H9 (cell line): ENCODE measurements at regions not wholly inside any gene's neighbourhood (a gene's known extent, or its start where the extent isn't known, plus 50 kb on each side); places are given as distances from the start of the nearest gene placed in this dataset.

Source experiments
- DNase-seq: peaks from one replicate; pipeline ENCODE4 v3.0.0-alpha.2; 2017
- H2AFZ ChIP-seq: one replicate; pipeline ENCODE4 v1.6.1; 2013; ENCODE audit warnings: mild to moderate bottlenecking, low read length, control low read depth, moderate library complexity
- H2AK5ac ChIP-seq: 2 replicates; pipeline ENCODE4 v1.6.1; 2013; ENCODE audit warnings: low read length, control low read depth, mixed read lengths; ENCODE audit not compliant: insufficient read length
- H2BK120ac ChIP-seq: one replicate; pipeline ENCODE4 v1.6.1; 2013; ENCODE audit warnings: low read depth, mild to moderate bottlenecking, low read length, control low read depth, inconsistent platforms; ENCODE audit not compliant: poor library complexity, severe bottlenecking
- H2BK12ac ChIP-seq: 2 replicates; pipeline ENCODE4 v1.6.1; 2013; ENCODE audit warnings: low read length, control low read depth, mixed read lengths, low read depth; ENCODE audit not compliant: insufficient read length
- H2BK15ac ChIP-seq: 2 replicates; pipeline ENCODE4 v1.6.1; 2013; ENCODE audit warnings: low read depth, low read length, control low read depth
- H2BK20ac ChIP-seq: one replicate; pipeline ENCODE4 v1.6.1; 2013; ENCODE audit warnings: low read depth, mild to moderate bottlenecking, low read length, control low read depth, inconsistent platforms; ENCODE audit not compliant: poor library complexity, severe bottlenecking
- H2BK5ac ChIP-seq: 2 replicates; pipeline ENCODE4 v1.6.1; 2013; ENCODE audit warnings: low read length, control low read depth, mixed read lengths; ENCODE audit not compliant: insufficient read length
- H3K14ac ChIP-seq: 2 replicates; pipeline ENCODE4 v1.6.1; 2013; ENCODE audit warnings: low read length, control low read depth; ENCODE audit not compliant: insufficient read depth
- H3K18ac ChIP-seq: 2 replicates; pipeline ENCODE4 v1.6.1; 2013; ENCODE audit warnings: low read depth, mild to moderate bottlenecking, mixed read lengths, low read length, control low read depth; ENCODE audit not compliant: insufficient read length
- H3K23ac ChIP-seq: 2 replicates; pipeline ENCODE4 v1.6.1; 2013; ENCODE audit warnings: low read length, control low read depth, mixed read lengths, low read depth; ENCODE audit not compliant: insufficient read length
- H3K23me2 ChIP-seq: 2 replicates; pipeline ENCODE4 v1.6.1; 2013; ENCODE audit warnings: low read depth, mild to moderate bottlenecking, mixed read lengths, low read length, control low read depth; ENCODE audit not compliant: insufficient read length, poor library complexity, severe bottlenecking
- H3K27ac ChIP-seq: 2 replicates; pipeline ENCODE4 v1.5.1; 2013; ENCODE audit warnings: low read length, control low read depth, mixed read lengths, low read depth; ENCODE audit not compliant: insufficient read length
- H3K27me3 ChIP-seq: 2 replicates; pipeline ENCODE4 v1.6.1; 2013; ENCODE audit warnings: low read length, control low read depth, inconsistent platforms; ENCODE audit not compliant: insufficient read depth
- H3K4ac ChIP-seq: 2 replicates; pipeline ENCODE4 v1.6.1; 2013; ENCODE audit warnings: low read depth, mild to moderate bottlenecking, control low read depth, inconsistent platforms, low read length, moderate library complexity
- H3K4me1 ChIP-seq: 2 replicates; pipeline ENCODE4 v1.6.1; 2013; ENCODE audit warnings: low read length, control low read depth, inconsistent platforms; ENCODE audit not compliant: insufficient read depth
- H3K4me2 ChIP-seq: 2 replicates; pipeline ENCODE4 v1.6.1; 2013; ENCODE audit warnings: low read length, control low read depth, mixed read lengths; ENCODE audit not compliant: insufficient read length, insufficient read depth
- H3K56ac ChIP-seq: 2 replicates; pipeline ENCODE4 v1.6.1; 2013; ENCODE audit warnings: low read depth, mild to moderate bottlenecking, mixed read lengths, low read length, control low read depth; ENCODE audit not compliant: insufficient read length
- H3K79me1 ChIP-seq: 2 replicates; pipeline ENCODE4 v1.6.1; 2013; ENCODE audit warnings: low read depth, mild to moderate bottlenecking, moderate library complexity, low read length, control low read depth, inconsistent platforms; ENCODE audit not compliant: insufficient read depth, poor library complexity, severe bottlenecking
- H3K79me2 ChIP-seq: 2 replicates; pipeline ENCODE4 v1.6.1; 2013; ENCODE audit warnings: low read length, control low read depth, inconsistent platforms; ENCODE audit not compliant: insufficient read depth
- H3K9ac ChIP-seq: 2 replicates; pipeline ENCODE4 v1.6.1; 2013; ENCODE audit warnings: low read length, control low read depth, mixed read lengths; ENCODE audit not compliant: insufficient read length; ENCODE audit errors: extremely low read depth
- H3K9me3 ChIP-seq: one replicate; pipeline ENCODE4 v1.6.1; 2013; ENCODE audit warnings: low read depth, low read length, inconsistent platforms; ENCODE audit not compliant: control insufficient read depth
- H3T11ph ChIP-seq: one replicate; pipeline ENCODE4 v1.6.1; 2013; ENCODE audit warnings: mild to moderate bottlenecking, low read length, control low read depth, inconsistent platforms
- H4K20me1 ChIP-seq: one replicate; pipeline ENCODE4 v1.6.1; 2013; ENCODE audit not compliant: control insufficient read depth, insufficient read length, insufficient read depth
- H4K5ac ChIP-seq: 2 replicates; pipeline ENCODE4 v1.6.1; 2013; ENCODE audit warnings: low read depth, mild to moderate bottlenecking, mixed read lengths, low read length, control low read depth; ENCODE audit not compliant: insufficient read length
- H4K8ac ChIP-seq: replicated peaks from 2 replicates; pipeline ENCODE4 v1.6.1; 2013; ENCODE audit warnings: low read length, control low read depth, mixed read lengths, low read depth; ENCODE audit not compliant: insufficient read length
- H4K91ac ChIP-seq: 2 replicates; pipeline ENCODE4 v1.6.1; 2013; ENCODE audit warnings: low read depth, mild to moderate bottlenecking, moderate library complexity, mixed read lengths, low read length, control low read depth; ENCODE audit not compliant: insufficient read length
- H3K27ac Mint-ChIP-seq, 3 experiments: 2 replicates in 2 of 3; 3 replicates in 1 of 3; pipeline ENCODE4 v1.8.0; 2020 to 2021; ENCODE audit warnings: mixed read lengths in 3 of 3, mild to moderate bottlenecking in 1 of 3, moderate library complexity in 1 of 3
- H3K27me3 Mint-ChIP-seq: 2 replicates; pipeline ENCODE4 v1.8.0; 2021; ENCODE audit warnings: low read depth, mild to moderate bottlenecking, moderate library complexity, mixed read lengths
- H3K36me3 Mint-ChIP-seq, 3 experiments: 2 replicates in 2 of 3; 3 replicates in 1 of 3; pipeline ENCODE4 v1.8.0; 2020 to 2021; ENCODE audit warnings: low read depth in 3 of 3, mixed read lengths in 3 of 3; ENCODE audit not compliant: insufficient read depth in 1 of 3
- H3K4me1 Mint-ChIP-seq, 2 experiments: 2 replicates each; pipeline ENCODE4 v1.8.0; 2020; ENCODE audit warnings: mixed read lengths in 2 of 2
- H3K4me3 Mint-ChIP-seq, 2 experiments: 2 replicates in 1 of 2; 3 replicates in 1 of 2; pipeline ENCODE4 v1.8.0; 2020 to 2021; ENCODE audit warnings: mild to moderate bottlenecking in 2 of 2, mixed read lengths in 2 of 2, moderate library complexity in 1 of 2
- H3K9me3 Mint-ChIP-seq, 2 experiments: 2 replicates in 1 of 2; 3 replicates in 1 of 2; pipeline ENCODE4 v1.8.0; 2020; ENCODE audit warnings: mild to moderate bottlenecking in 2 of 2, mixed read lengths in 2 of 2, moderate library complexity in 1 of 2
- WGBS: extraction: QIAGEN DNeasy Blood & Tissue Kit; methylation state at CpG from one replicate; pipeline ENCODE4 v1.1.7; 2013; ENCODE audit warnings: missing lambda C conversion rate, low lambda C conversion rate, mixed read lengths; ENCODE audit not compliant: insufficient read length; ENCODE audit errors: extremely low coverage; 5-methylcytosine and 5-hydroxymethylcytosine counted together
- TF ChIP-seq, protein P1 (sequence below): fragments of 200-600 bp; sonication (generic); conservative IDR thresholded peaks from 3 replicates; pipeline ENCODE4 v1.8.0; 2021; ENCODE audit warnings: antibody characterized with exemption, mild to moderate bottlenecking

DNA sequence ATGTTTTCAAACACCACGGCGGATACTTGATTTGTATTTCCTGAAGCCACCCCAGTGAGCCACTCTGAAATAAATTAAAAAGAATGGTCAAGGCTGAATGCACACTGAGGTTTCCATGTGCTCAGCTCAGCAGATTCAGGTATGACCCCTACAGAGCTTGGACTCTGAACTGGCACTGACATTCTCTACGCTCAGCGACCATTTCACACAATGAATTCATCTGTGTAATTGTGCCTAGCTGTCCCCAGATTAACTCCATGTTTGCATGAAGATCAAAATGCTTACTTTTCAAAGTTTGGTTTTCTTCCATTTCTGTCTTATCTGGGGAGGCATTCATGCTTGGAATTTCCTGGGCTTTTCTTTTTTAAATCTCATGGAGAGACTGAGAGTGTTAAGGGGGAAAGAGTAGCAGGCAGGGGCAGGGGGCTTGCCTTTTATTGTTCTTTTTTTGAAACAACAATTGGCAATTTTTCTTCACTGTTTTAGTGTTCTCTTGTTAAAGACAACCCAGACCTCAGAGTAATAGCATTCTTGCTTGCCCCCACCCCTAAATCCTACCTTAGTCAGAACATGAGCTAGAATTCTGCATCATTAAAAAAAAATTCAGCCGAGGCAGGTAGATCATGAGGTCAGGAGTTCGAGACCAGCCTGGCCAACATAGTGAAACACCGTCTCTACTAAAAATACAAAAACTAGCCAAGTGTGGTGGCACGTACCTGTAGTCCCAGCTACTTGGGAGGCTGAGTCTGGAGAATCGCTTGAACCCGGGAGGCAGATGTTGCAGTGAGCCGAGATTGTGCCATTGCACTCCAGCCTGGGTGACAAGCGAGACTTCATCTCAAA lies 85.5 kb upstream of the HNF1B start:
- no peak overlapping the region for H2AFZ ChIP-seq
- no peaks in the 10 kb centered on the region for H3K79me1 ChIP-seq
- TF ChIP-seq, protein P1, sequence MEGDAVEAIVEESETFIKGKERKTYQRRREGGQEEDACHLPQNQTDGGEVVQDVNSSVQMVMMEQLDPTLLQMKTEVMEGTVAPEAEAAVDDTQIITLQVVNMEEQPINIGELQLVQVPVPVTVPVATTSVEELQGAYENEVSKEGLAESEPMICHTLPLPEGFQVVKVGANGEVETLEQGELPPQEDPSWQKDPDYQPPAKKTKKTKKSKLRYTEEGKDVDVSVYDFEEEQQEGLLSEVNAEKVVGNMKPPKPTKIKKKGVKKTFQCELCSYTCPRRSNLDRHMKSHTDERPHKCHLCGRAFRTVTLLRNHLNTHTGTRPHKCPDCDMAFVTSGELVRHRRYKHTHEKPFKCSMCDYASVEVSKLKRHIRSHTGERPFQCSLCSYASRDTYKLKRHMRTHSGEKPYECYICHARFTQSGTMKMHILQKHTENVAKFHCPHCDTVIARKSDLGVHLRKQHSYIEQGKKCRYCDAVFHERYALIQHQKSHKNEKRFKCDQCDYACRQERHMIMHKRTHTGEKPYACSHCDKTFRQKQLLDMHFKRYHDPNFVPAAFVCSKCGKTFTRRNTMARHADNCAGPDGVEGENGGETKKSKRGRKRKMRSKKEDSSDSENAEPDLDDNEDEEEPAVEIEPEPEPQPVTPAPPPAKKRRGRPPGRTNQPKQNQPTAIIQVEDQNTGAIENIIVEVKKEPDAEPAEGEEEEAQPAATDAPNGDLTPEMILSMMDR: no peak
- H3K23me2 ChIP-seq: no peaks in the 10 kb centered on the region
- no peak overlapping the region for H2AK5ac ChIP-seq
- H3K27ac Mint-ChIP-seq: 0 out of 7 replicates have a peak overlapping the region, but pooled peaks of 1 of the 3 experiments have one; percentile 14
- H3K27me3 ChIP-seq: no peaks in the 10 kb centered on the region
- no peak overlapping the region for H2BK20ac ChIP-seq
- peaks cover 2% of the 10 kb centered on the region; the same call in 1 of the 2 replicates for H3K4me1 ChIP-seq
- no peak overlapping the region; a peak in 1 of 5 replicates for H3K4me3 Mint-ChIP-seq
- no peak overlapping the region for H2BK5ac ChIP-seq
- no peak overlapping the region for H4K5ac ChIP-seq
- H2BK15ac ChIP-seq: no peak overlapping the region
- H3K27ac ChIP-seq: no peak overlapping the region
- H3K4ac ChIP-seq: no peak overlapping the region
- H2BK12ac ChIP-seq: no peak overlapping the region
- no CpG with 5 or more reads among the region's 12 CpGs for WGBS
- H3K14ac ChIP-seq: no peak overlapping the region
- H3K23ac ChIP-seq: no peak overlapping the region
- H3K4me2 ChIP-seq: no peak overlapping the region
- H3K36me3 Mint-ChIP-seq: no peaks in the 10 kb centered on the region
- no peak overlapping the region for H4K8ac ChIP-seq
- no peaks in the 10 kb centered on the region for H3K9me3 Mint-ChIP-seq
- no peak overlapping the region for H3K56ac ChIP-seq
- H3K9me3 ChIP-seq: no peaks in the 10 kb centered on the region
- H3K27me3 Mint-ChIP-seq: no peaks in the 10 kb centered on the region
- no peak overlapping the region for H4K91ac ChIP-seq
- H4K20me1 ChIP-seq: no peaks in the 10 kb centered on the region
- H3K79me2 ChIP-seq: no peaks in the 10 kb centered on the region
- peaks cover 14 to 21% of the 10 kb centered on the region in 2 experiments for H3K4me1 Mint-ChIP-seq
- no peak overlapping the region for H3K18ac ChIP-seq
- DNase-seq: no peak
- no peak overlapping the region for H3K9ac ChIP-seq
- no peak overlapping the region for H2BK120ac ChIP-seq
- H3T11ph ChIP-seq: no peak overlapping the region
